Omental fat pad (tissue), 3 donors: ENCODE measurements at regions not wholly inside any gene's neighbourhood (a gene's known extent, or its start where the extent isn't known, plus 50 kb on each side); places are given as distances from the start of the nearest gene placed in this dataset.

Source experiments
- ATAC-seq: fragments of 150-250 bp; one replicate; pipeline ENCODE4 v1.9.1; 2016; ENCODE audit warnings: mild to moderate bottlenecking, moderate library complexity; ENCODE audit not compliant: low FRiP score
- DNase-seq: peaks from one replicate; pipeline ENCODE4 v3.0.0-alpha.2; 2019; ENCODE audit warnings: low spot score
- CTCF ChIP-seq, 3 donors: fragments of 450-650 bp; IDR thresholded peaks; one replicate each; pipeline ENCODE4 v1.5.1; 2016 to 2017; ENCODE audit warnings: antibody characterized with exemption in 3 of 3, mild to moderate bottlenecking in 3 of 3, moderate library complexity in 2 of 3

DNA sequence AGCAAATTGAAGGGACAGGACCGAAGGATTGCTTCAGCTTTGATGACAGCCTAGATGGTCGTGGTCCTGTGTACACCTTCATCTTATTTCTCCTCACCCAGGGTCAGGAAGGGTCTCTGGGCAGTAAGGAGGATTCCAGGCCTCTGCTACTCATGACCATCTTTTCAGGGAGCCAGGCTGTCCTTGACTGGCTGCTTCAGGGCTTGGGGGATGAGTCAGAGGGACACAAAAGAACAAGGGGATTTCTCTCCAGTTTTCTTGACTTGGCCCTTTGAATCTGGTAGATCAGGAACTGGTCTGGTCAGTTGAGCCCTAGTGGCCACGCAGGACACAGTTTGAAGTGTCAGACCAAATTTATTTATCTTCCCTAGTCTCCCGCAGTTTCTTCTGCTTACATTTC is 402.1 kb upstream of the CHD6 start:
- TF ChIP-seq CTCF (IDR thresholded peaks at IDR 0.05): no peak
- DNase-seq: no peak
- ATAC-seq: no peak

- TF ChIP-seq CTCF (IDR thresholded peaks at IDR 0.05): no peak
- ATAC-seq: no peak
- DNase-seq: no peak
Observed at GRCh38 chr20:42018979-42019378, 400.8 kb upstream of the CHD6 start.

- ATAC-seq (no peak), DNase-seq (no peak)
- no peak for TF ChIP-seq CTCF (IDR thresholded peaks at IDR 0.05)
Observed at GRCh38 chr20:42010090-42010489, 391.9 kb upstream of the CHD6 start.

DNA sequence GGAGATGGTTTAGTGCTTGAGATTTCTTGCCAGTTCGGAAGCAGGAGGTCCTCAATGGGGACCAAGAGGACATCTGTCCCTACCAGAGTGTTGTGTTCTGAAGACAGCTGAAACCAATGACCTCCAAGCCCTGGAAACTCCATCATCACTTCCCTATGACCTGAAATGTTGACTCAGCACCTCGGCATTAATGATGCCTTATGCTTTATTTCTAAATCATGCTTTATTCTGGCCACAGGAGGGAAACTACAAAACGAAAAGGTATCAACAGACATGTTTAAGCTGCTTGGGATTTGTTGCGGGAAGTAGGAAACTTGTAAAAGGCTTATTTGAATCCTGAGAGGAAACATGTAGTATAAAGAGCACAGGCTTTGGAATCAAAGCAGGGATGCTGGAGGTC is 389.1 kb upstream of the CHD6 start:
- ATAC-seq (no peak), DNase-seq (no peak)
- TF ChIP-seq CTCF (IDR thresholded peaks at IDR 0.05): no peak

GRCh38 chr20:42005211-42005610 is 387.0 kb upstream of the CHD6 start:
- no peak for DNase-seq
- no peak for TF ChIP-seq CTCF (IDR thresholded peaks at IDR 0.05)
- ATAC-seq: no peak

- TF ChIP-seq CTCF (IDR thresholded peaks at IDR 0.05): no peak
- ATAC-seq: no peak
- no peak for DNase-seq
Observed at GRCh38 chr20:42003380-42003779, 385.2 kb upstream of the CHD6 start.

DNA sequence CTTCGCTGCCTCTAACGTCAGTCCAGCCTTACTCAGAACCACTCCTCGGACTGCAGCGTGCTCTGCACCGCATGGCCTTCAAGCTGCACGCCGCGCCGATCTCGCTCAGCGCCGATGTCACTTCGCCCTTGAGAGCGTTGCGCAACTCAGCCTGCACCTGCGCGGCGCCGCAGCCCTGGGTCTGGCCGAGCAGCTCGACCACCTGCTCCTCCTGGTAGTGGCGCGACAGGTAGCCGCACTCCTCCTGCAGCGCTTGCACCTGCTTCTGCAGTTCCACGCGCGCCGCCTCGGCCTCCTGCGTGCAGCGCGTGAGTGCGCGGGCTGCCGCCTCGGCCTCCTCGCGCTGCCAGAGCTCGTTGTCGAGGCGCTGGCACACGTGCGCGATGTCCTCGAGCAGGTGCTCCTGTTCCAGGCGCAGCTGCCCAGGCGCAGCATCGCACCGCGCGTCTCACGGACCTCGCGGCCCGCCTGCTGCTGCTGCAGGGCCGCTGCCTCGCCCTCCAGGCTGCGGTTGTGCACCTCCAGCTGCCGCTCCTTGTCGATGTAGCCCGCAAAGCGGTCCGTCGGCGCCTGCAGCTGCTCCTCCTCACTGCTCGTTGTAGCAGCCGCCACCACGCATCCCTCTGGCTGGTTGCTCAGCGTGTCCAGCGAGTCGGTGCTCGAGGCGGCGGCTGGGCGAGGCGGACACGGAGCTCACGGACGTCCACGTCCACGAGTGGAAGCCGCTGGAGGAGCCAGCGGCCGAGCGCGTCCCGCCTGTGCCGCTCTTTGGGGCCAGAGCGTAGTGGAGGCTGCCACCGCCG is 380.6 kb upstream of the CHD6 start:
- ATAC-seq (no peak), DNase-seq (no peak)
- TF ChIP-seq CTCF (IDR thresholded peaks at IDR 0.05): no peak
